ENCODE measurements at regions not wholly inside any gene's neighbourhood (a gene's known extent, or its start where the extent isn't known, plus 50 kb on each side); places are given as distances from the start of the nearest gene placed in this dataset.

DNA sequence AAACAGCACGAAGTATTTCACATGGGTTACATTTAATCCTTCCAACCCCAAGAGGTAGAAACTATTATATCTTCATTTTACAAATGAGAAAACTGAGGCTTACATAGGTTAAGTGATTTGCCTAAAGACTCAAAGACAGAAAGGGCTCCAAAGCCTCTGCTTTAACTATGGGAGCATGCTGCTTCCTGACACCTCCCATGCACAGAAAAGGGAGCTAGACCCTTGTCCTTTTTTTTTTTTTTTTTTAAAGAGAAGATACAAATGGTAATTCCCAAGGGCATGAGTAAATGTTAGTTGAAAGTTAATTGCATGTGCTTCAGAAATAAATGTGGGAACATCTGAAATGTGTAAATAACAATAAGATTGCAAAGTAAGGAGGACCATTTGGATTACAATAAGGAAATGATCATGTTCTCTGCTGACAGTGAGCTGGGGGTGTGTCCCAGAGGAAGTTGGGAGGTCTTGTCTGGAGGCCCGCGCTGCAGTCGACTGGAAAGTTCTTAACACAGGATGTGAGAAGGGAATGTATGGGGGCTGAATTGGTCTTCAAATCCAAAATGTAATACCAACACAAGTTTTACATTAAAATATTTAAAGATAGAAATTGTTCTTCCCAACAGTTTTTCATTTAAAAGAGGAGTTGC is 500.3 kb downstream of the KLF12 start:
- H3K27ac Mint-ChIP-seq (ENCODE audit: unreplicated experiment), result no peak overlapping the region
- no peaks in the 10 kb centered on the region for H3K36me3 Mint-ChIP-seq (ENCODE audit: low read depth)
- DNase-seq (ENCODE audit: low spot score), result no peak
- H3K4me3 Mint-ChIP-seq (ENCODE audit: unreplicated experiment), result no peak overlapping the region
- H3K27me3 Mint-ChIP-seq (ENCODE audit: low read depth), result peaks cover 4% of the 10 kb centered on the region
- H3K4me1 Mint-ChIP-seq (ENCODE audit: low read depth), result peaks cover 14% of the 10 kb centered on the region
- H3K9me3 Mint-ChIP-seq (ENCODE audit: low read depth), result no peaks in the 10 kb centered on the region
- TF ChIP-seq, protein P1, sequence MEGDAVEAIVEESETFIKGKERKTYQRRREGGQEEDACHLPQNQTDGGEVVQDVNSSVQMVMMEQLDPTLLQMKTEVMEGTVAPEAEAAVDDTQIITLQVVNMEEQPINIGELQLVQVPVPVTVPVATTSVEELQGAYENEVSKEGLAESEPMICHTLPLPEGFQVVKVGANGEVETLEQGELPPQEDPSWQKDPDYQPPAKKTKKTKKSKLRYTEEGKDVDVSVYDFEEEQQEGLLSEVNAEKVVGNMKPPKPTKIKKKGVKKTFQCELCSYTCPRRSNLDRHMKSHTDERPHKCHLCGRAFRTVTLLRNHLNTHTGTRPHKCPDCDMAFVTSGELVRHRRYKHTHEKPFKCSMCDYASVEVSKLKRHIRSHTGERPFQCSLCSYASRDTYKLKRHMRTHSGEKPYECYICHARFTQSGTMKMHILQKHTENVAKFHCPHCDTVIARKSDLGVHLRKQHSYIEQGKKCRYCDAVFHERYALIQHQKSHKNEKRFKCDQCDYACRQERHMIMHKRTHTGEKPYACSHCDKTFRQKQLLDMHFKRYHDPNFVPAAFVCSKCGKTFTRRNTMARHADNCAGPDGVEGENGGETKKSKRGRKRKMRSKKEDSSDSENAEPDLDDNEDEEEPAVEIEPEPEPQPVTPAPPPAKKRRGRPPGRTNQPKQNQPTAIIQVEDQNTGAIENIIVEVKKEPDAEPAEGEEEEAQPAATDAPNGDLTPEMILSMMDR (IDR thresholded peaks at IDR 0.05), result no peak

DNA sequence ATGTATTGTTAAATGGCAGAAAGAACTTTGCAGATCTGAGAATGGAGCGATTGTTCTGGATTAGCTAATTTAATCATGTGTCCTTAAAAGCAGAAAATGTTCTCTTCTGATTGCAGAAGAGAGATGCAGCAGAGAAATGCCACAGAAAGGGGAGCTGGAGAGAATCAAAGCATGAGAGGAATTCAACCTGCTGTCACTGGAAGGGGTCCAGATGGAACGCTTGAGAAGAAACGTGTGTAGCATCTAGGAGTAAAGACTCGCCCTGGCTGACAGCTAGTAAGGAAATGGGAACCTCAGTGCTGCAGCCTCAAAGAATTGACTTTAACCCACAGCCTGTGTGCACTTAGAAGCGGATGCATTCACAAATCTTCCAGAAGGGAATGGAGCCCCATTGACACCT is 502.8 kb downstream of the KLF12 start:
- TF ChIP-seq, protein P1 (IDR thresholded peaks at IDR 0.05), result no peak
- DNase-seq (ENCODE audit: low spot score), result no peak
- H3K4me3 Mint-ChIP-seq (ENCODE audit: unreplicated experiment), result no peak overlapping the region
- peaks cover 2% of the 10 kb centered on the region for H3K27me3 Mint-ChIP-seq (ENCODE audit: low read depth)
- H3K4me1 Mint-ChIP-seq (ENCODE audit: low read depth), result peaks cover 14% of the 10 kb centered on the region
- no peaks in the 10 kb centered on the region for H3K9me3 Mint-ChIP-seq (ENCODE audit: low read depth)
- H3K27ac Mint-ChIP-seq (ENCODE audit: unreplicated experiment), result no peak overlapping the region
- no peaks in the 10 kb centered on the region for H3K36me3 Mint-ChIP-seq (ENCODE audit: low read depth)

DNA sequence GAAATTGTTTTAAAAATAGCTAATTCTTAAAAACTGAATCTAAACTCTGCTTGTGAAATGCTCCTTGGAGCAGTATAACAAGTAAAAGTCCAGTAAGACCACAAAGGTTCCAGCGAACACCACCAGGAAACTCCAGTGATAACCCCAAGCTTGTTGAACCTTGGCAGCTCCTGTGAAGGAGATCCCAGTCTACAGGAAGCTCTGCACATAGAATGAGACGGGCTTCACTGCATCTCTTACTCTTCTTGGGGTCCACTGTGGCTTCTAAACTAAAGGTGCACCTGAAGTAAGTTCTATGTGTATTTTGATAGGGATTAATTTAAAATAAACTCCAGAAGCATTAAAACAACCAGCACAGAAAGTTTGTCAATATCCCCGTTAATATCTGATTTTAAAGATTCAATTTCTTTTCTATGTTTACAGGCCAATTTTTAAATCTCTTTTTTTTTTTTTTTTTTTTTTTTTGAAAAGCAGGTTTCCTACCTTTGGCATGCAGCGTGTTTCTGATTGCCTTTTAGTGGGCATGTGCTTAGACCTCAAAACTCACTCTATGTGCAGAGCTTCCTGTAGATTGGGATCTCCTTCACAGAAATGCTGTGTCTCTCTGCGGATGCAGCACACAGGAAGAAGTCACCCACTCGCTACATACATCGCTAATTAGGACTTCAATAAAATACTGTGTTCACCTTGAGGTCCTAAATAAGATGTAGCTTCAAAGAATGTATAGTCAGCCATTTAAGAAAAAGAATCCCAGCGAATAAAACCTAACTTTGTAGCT is 508.5 kb downstream of the KLF12 start:
- no peak for DNase-seq (ENCODE audit: low spot score)
- Mint-ChIP-seq H3K9me3 (ENCODE audit: low read depth) (no peaks in the 10 kb centered on the region), H3K4me1 (ENCODE audit: low read depth) (no peaks in the 10 kb centered on the region), H3K36me3 (ENCODE audit: low read depth) (no peaks in the 10 kb centered on the region), H3K27me3 (ENCODE audit: low read depth) (peaks cover 13% of the 10 kb centered on the region), H3K4me3 (ENCODE audit: unreplicated experiment) (no peak overlapping the region), H3K27ac (ENCODE audit: unreplicated experiment) (no peak overlapping the region)
- TF ChIP-seq, protein P1 (IDR thresholded peaks at IDR 0.05), result no peak

DNA sequence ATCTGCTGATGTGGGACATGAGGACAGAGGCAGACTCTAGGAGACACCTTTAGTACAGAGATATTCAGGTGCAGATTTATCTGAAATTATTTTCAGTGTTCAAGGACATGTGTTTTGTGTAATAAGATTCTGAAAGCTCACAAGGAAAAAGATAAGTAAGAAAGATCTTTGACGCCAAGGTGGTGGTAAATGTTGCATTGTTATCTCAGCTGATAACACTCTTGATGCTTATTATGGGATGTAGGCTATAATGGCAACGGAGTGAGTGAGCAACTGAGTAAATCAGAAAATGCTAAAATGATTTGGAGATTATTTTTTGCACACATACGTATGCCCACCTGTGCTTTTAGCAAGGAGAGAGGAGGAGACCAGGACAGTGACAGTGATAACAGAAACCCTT is 510.9 kb downstream of the KLF12 start:
- Mint-ChIP-seq H3K4me1 (ENCODE audit: low read depth) (peaks cover 6% of the 10 kb centered on the region), H3K27me3 (ENCODE audit: low read depth) (peaks cover 10% of the 10 kb centered on the region), H3K4me3 (ENCODE audit: unreplicated experiment) (no peak overlapping the region), H3K9me3 (ENCODE audit: low read depth) (no peaks in the 10 kb centered on the region), H3K27ac (ENCODE audit: unreplicated experiment) (no peak overlapping the region), H3K36me3 (ENCODE audit: low read depth) (no peaks in the 10 kb centered on the region)
- TF ChIP-seq, protein P1 (IDR thresholded peaks at IDR 0.05), result no peak
- DNase-seq (ENCODE audit: low spot score), result no peak

DNA sequence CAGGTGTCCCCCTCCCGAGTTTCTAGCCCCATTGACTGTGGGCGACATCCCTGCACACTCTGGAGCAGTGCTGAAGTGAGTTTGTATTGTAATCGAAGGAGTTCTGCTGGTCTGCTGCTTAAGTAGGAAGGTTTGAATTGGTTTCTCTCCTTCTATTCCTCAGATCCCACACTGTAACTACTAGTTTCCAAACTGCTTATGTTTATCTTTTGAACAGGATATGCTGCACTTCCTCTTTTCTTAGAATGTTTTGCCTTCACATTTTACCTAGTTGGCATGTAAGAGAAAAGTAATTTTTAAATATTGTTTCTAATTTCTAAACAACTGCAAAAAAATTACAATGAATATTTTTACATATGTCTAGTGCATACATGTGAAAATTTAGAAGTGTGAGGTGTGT is 511.8 kb downstream of the KLF12 start:
- Mint-ChIP-seq H3K27me3 (ENCODE audit: low read depth) (peaks cover 10% of the 10 kb centered on the region), H3K9me3 (ENCODE audit: low read depth) (no peaks in the 10 kb centered on the region), H3K4me1 (ENCODE audit: low read depth) (peaks cover 8% of the 10 kb centered on the region), H3K4me3 (ENCODE audit: unreplicated experiment) (no peak overlapping the region), H3K27ac (ENCODE audit: unreplicated experiment) (no peak overlapping the region), H3K36me3 (ENCODE audit: low read depth) (no peaks in the 10 kb centered on the region)
- TF ChIP-seq, protein P1 (IDR thresholded peaks at IDR 0.05), result no peak
- DNase-seq (ENCODE audit: low spot score), result no peak

Data from chondrocyte (in vitro differentiated cells).